AG09319 (cell line): ENCODE measurements at regions not wholly inside any gene's neighbourhood (a gene's known extent, or its start where the extent isn't known, plus 50 kb on each side); places are given as distances from the start of the nearest gene placed in this dataset.

Experiments
- DNase-seq: peaks from one replicate; pipeline ENCODE4 v3.0.0-alpha.2; 2010; ENCODE audit warnings: low read depth; ENCODE audit errors: extremely low read depth
- CTCF ChIP-seq: IDR thresholded peaks from 2 replicates; pipeline ENCODE4 v1.5.1; 2011; ENCODE audit warnings: low read depth, mild to moderate bottlenecking, inconsistent platforms, low read length, moderate library complexity

- no peak for DNase-seq
- TF ChIP-seq CTCF, result no peak
Measured at GRCh38 chr4:98210281-98210680, 50.9 kb upstream of the RAP1GDS1 start.

GRCh38 chr4:98209111-98209510 lies 52.1 kb upstream of the RAP1GDS1 start:
- DNase-seq, result no peak
- no peak for TF ChIP-seq CTCF

DNA sequence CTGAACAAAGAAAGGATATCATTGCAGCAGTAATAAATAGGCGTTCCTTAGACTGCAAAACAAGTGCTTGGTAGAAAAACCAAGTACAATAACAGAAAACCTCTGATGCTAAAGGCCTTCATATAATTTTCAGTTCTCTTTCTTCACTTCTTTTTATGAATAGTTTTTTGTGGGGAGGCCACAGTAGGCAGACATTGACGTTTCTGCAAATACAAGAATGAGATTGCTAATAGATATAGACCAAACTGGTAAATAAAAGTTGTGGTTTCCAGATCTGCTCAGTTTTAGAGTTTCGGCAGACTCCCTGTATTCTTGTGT lies 57.0 kb upstream of the RAP1GDS1 start:
- no peak for TF ChIP-seq CTCF
- DNase-seq, result no peak

GRCh38 chr4:98203332-98204235 lies 57.6 kb upstream of the RAP1GDS1 start:
- TF ChIP-seq CTCF, result no peak
- no peak for DNase-seq

GRCh38 chr4:98202907-98203306 lies 58.3 kb upstream of the RAP1GDS1 start:
- DNase-seq, result no peak
- TF ChIP-seq CTCF, result no peak

- peak; percentile 19 for TF ChIP-seq CTCF
- DNase-seq, result no peak
Measured at GRCh38 chr4:98199247-98199646, 56.0 kb upstream of the STPG2 start.

- no peak for DNase-seq
- TF ChIP-seq CTCF, result no peak
Measured at GRCh38 chr4:98195005-98195404, 51.7 kb upstream of the STPG2 start.
